ENCODE measurements at regions not wholly inside any gene's neighbourhood (a gene's known extent, or its start where the extent isn't known, plus 50 kb on each side); places are given as distances from the start of the nearest gene placed in this dataset.

- H3K4me3 Mint-ChIP-seq = no peak overlapping the region
- H3K9me3 Mint-ChIP-seq = peaks cover 2% of the 10 kb centered on the region
- H3K36me3 Mint-ChIP-seq (ENCODE audit: low read depth) = no peaks in the 10 kb centered on the region
- no peak for TF ChIP-seq CTCF (IDR thresholded peaks at IDR 0.05; ENCODE audit: unreplicated experiment in 3 of 3)
- H3K27ac Mint-ChIP-seq = peak overlapping the region in 2 of 3 experiments; percentile 22 to 63
- peaks cover 18% of the 10 kb centered on the region for H3K4me1 Mint-ChIP-seq
- no peaks in the 10 kb centered on the region for H3K27me3 Mint-ChIP-seq (ENCODE audit: low read depth)
These were observed 512.4 kb downstream of the TMTC2 start for GRCh38 chr12:83199069-83199468.

- Mint-ChIP-seq H3K9me3 (peaks cover 4% of the 10 kb centered on the region), H3K27me3 (ENCODE audit: low read depth) (no peaks in the 10 kb centered on the region), H3K27ac (peak overlapping the region in 2 of 3 experiments; percentile 22 to 63), H3K4me1 (peaks cover 18% of the 10 kb centered on the region), H3K4me3 (peak overlapping the region in 2 of 3 experiments; percentile 11 to 13), H3K36me3 (ENCODE audit: low read depth) (no peaks in the 10 kb centered on the region)
- no peak for TF ChIP-seq CTCF (IDR thresholded peaks at IDR 0.05; ENCODE audit: unreplicated experiment in 3 of 3)
These were observed 511.7 kb downstream of the TMTC2 start for GRCh38 chr12:83198291-83199015.

GRCh38 chr12:83197483-83197914, 510.8 kb downstream of the TMTC2 start:
- H3K27me3 Mint-ChIP-seq (ENCODE audit: low read depth) = no peaks in the 10 kb centered on the region
- H3K36me3 Mint-ChIP-seq (ENCODE audit: low read depth) = no peaks in the 10 kb centered on the region
- no peak overlapping the region for H3K4me3 Mint-ChIP-seq
- peaks cover 4% of the 10 kb centered on the region for H3K9me3 Mint-ChIP-seq
- H3K27ac Mint-ChIP-seq = no peak overlapping the region
- no peak for TF ChIP-seq CTCF (IDR thresholded peaks at IDR 0.05; ENCODE audit: unreplicated experiment in 3 of 3)
- peaks cover 18% of the 10 kb centered on the region for H3K4me1 Mint-ChIP-seq

- no peak overlapping the region for H3K27ac Mint-ChIP-seq
- H3K4me3 Mint-ChIP-seq = no peak overlapping the region
- no peak for TF ChIP-seq CTCF (IDR thresholded peaks at IDR 0.05; ENCODE audit: unreplicated experiment in 3 of 3)
- H3K9me3 Mint-ChIP-seq = peaks cover 8% of the 10 kb centered on the region
- no peaks in the 10 kb centered on the region for H3K27me3 Mint-ChIP-seq (ENCODE audit: low read depth)
- H3K4me1 Mint-ChIP-seq = peaks cover 18% of the 10 kb centered on the region
- no peaks in the 10 kb centered on the region for H3K36me3 Mint-ChIP-seq (ENCODE audit: low read depth)
These were observed 510.1 kb downstream of the TMTC2 start for GRCh38 chr12:83196694-83197350.

GRCh38 chr12:83190631-83191390, 504.1 kb downstream of the TMTC2 start:
- H3K9me3 Mint-ChIP-seq = peaks cover 18% of the 10 kb centered on the region
- H3K4me1 Mint-ChIP-seq = no peaks in the 10 kb centered on the region
- peaks cover 4% of the 10 kb centered on the region for H3K27me3 Mint-ChIP-seq (ENCODE audit: low read depth)
- TF ChIP-seq CTCF (IDR thresholded peaks at IDR 0.05; ENCODE audit: unreplicated experiment in 3 of 3) = no peak
- H3K4me3 Mint-ChIP-seq = no peak overlapping the region
- no peaks in the 10 kb centered on the region for H3K36me3 Mint-ChIP-seq (ENCODE audit: low read depth)
- no peak overlapping the region for H3K27ac Mint-ChIP-seq
